IMR-90 (cell line): ENCODE measurements at regions not wholly inside any gene's neighbourhood (a gene's known extent, or its start where the extent isn't known, plus 50 kb on each side); places are given as distances from the start of the nearest gene placed in this dataset.

Source experiments
- ATAC-seq: fragments of 200-7000 bp; cut with Tn5 transposase; 2 replicates; pipeline ENCODE4 v1.9.1; 2020; ENCODE audit warnings: low read depth, mild to moderate bottlenecking, moderate library complexity
- BruUV-seq: library from RNA; stranded (reverse); fragments of 400-500 nt; replicated peaks from 2 replicates; lab custom pipeline; 2021; lab: Mats Ljungman, UMichigan
- CTCF ChIA-PET: fragments of 300-600 bp; formaldehyde crosslinking; extraction: SDS; loops from one replicate; lab custom pipeline; 2021; ENCODE audit warnings: antibody characterized with exemption; lab: Yijun Ruan, JAX
- POLR2A ChIA-PET: fragments of 300-600 bp; sonication (Branson Sonifier 250); formaldehyde crosslinking; loops from one replicate; lab custom pipeline; 2022; ENCODE audit warnings: antibody characterized with exemption; ENCODE audit not compliant: unreplicated experiment; lab: Charles Lee
- DNase-seq: peaks from one replicate; pipeline ENCODE4 v3.0.0; 2013
- H2AFZ ChIP-seq: replicated peaks from 2 replicates; pipeline ENCODE3; 2013; ENCODE audit warnings: low read length, mild to moderate bottlenecking; ENCODE audit not compliant: poor library complexity
- H2AK5ac ChIP-seq: 2 replicates; pipeline ENCODE4 v1.6.1; 2013; ENCODE audit warnings: low read depth, low read length, inconsistent platforms
- H2AK9ac ChIP-seq: replicated peaks from 2 replicates; pipeline ENCODE3; 2013; ENCODE audit warnings: mild to moderate bottlenecking, low read depth, low read length, moderate library complexity; ENCODE audit not compliant: poor library complexity
- H2BK120ac ChIP-seq: 2 replicates; pipeline ENCODE4 v1.6.1; 2013; ENCODE audit warnings: low read depth, low read length, inconsistent platforms
- H2BK15ac ChIP-seq: 3 replicates; pipeline ENCODE4 v1.6.1; 2013; ENCODE audit warnings: low read depth, low read length, inconsistent platforms
- H2BK20ac ChIP-seq: 2 replicates; pipeline ENCODE4 v1.6.1; 2013; ENCODE audit warnings: low read depth, mild to moderate bottlenecking, inconsistent platforms, low read length, moderate library complexity
- H2BK5ac ChIP-seq: 2 replicates; pipeline ENCODE4 v1.6.1; 2013; ENCODE audit warnings: mild to moderate bottlenecking, low read depth, low read length, inconsistent platforms; ENCODE audit not compliant: poor library complexity, severe bottlenecking
- H3K14ac ChIP-seq: replicated peaks from 2 replicates; pipeline ENCODE4 v1.6.1; 2013; ENCODE audit warnings: low read depth, low read length, inconsistent platforms
- H3K18ac ChIP-seq: 2 replicates; pipeline ENCODE4 v1.6.1; 2013; ENCODE audit warnings: low read depth, low read length, control low read depth
- H3K23ac ChIP-seq: 2 replicates; pipeline ENCODE4 v1.6.1; 2013; ENCODE audit warnings: low read depth, low read length, inconsistent platforms
- H3K27ac ChIP-seq: 2 replicates; pipeline ENCODE4 v1.5.1; 2013; ENCODE audit warnings: mild to moderate bottlenecking, control low read depth, low read length; ENCODE audit not compliant: insufficient read depth
- H3K27me3 ChIP-seq: 2 replicates; pipeline ENCODE4 v1.6.1; 2013; ENCODE audit warnings: low read length; ENCODE audit not compliant: control insufficient read depth, insufficient read depth
- H3K36me3 ChIP-seq: 2 replicates; pipeline ENCODE4 v1.6.1; 2013; ENCODE audit warnings: low read length, mixed read lengths; ENCODE audit not compliant: control insufficient read depth, insufficient read depth
- H3K4ac ChIP-seq: 2 replicates; pipeline ENCODE4 v1.6.1; 2013; ENCODE audit warnings: low read depth, low read length, inconsistent platforms
- H3K4me1 ChIP-seq: 2 replicates; pipeline ENCODE4 v1.6.1; 2013; ENCODE audit warnings: low read length, mixed read lengths; ENCODE audit not compliant: control insufficient read depth, insufficient read depth
- H3K4me2 ChIP-seq: 2 replicates; pipeline ENCODE4 v1.6.1; 2013; ENCODE audit warnings: low read depth, mild to moderate bottlenecking, control low read depth, low read length, moderate library complexity
- H3K4me3 ChIP-seq: 2 replicates; pipeline ENCODE4 v1.5.1; 2013; ENCODE audit warnings: low read depth, mild to moderate bottlenecking, control low read depth, low read length, moderate library complexity; ENCODE audit not compliant: insufficient read depth
- H3K56ac ChIP-seq: 2 replicates; pipeline ENCODE4 v1.6.1; 2013; ENCODE audit warnings: low read length, inconsistent platforms; ENCODE audit not compliant: insufficient read depth; ENCODE audit errors: extremely low read depth
- H3K79me1 ChIP-seq, 2 experiments: 2 replicates each; pipeline ENCODE4 v1.6.1; 2013; ENCODE audit warnings: low read length in 2 of 2, inconsistent platforms in 1 of 2, low read depth in 1 of 2
- H3K9ac ChIP-seq: 2 replicates; pipeline ENCODE4 v1.6.1; 2013; ENCODE audit warnings: low read depth, low read length, control low read depth
- H3K9me1 ChIP-seq: 2 replicates; pipeline ENCODE4 v1.6.1; 2013; ENCODE audit warnings: low read length, inconsistent platforms; ENCODE audit not compliant: insufficient read depth
- H3K9me3 ChIP-seq: 2 replicates; pipeline ENCODE4 v1.6.1; 2013; ENCODE audit warnings: low read length; ENCODE audit not compliant: control insufficient read depth, insufficient read depth
- H4K20me1 ChIP-seq: 2 replicates; pipeline ENCODE4 v1.6.1; 2013; ENCODE audit warnings: low read length, inconsistent platforms; ENCODE audit not compliant: insufficient read depth
- H4K5ac ChIP-seq: 2 replicates; pipeline ENCODE4 v1.6.1; 2013; ENCODE audit warnings: mild to moderate bottlenecking, low read depth, low read length, control low read depth
- H4K8ac ChIP-seq, 2 experiments: 2 replicates each; pipeline ENCODE4 v1.6.1; 2013; ENCODE audit warnings: low read depth in 2 of 2, low read length in 2 of 2, control low read depth in 1 of 2, inconsistent platforms in 1 of 2
- H4K91ac ChIP-seq: 2 replicates; pipeline ENCODE4 v1.6.1; 2013; ENCODE audit warnings: low read depth, low read length, inconsistent platforms; ENCODE audit not compliant: insufficient read depth
- BHLHE40 ChIP-seq: fragments of 150-350 bp; IDR thresholded peaks from 2 replicates; pipeline ENCODE4 v1.6.1; 2016; ENCODE audit warnings: mild to moderate bottlenecking, low read depth, low read length
- CEBPB ChIP-seq: IDR thresholded peaks from 2 replicates; pipeline ENCODE4 v1.6.1; 2012; ENCODE audit warnings: low read depth, low read length, improper control_type of control experiment
- ELK1 ChIP-seq: fragments of 150-350 bp; IDR thresholded peaks from 2 replicates; pipeline ENCODE4 v1.6.1; 2016; ENCODE audit warnings: low read depth, mild to moderate bottlenecking, low read length, moderate library complexity, borderline replicate concordance
- FOS ChIP-seq: fragments of 150-350 bp; IDR thresholded peaks from 2 replicates; pipeline ENCODE4 v1.6.1; 2016; ENCODE audit warnings: low read depth, low read length
- NFE2L2 ChIP-seq: fragments of 150-350 bp; IDR thresholded peaks from 2 replicates; pipeline ENCODE4 v1.6.1; 2016; ENCODE audit warnings: low read depth, mild to moderate bottlenecking, low read length
- RAD21 ChIP-seq: IDR thresholded peaks from 2 replicates; pipeline ENCODE4 v1.6.1; 2012; ENCODE audit warnings: low read length, improper control_type of control experiment
- RFX5 ChIP-seq: IDR thresholded peaks from 2 replicates; pipeline ENCODE4 v1.8.0; 2012; ENCODE audit warnings: low read depth, mild to moderate bottlenecking, low read length, moderate library complexity
- USF2 ChIP-seq: fragments of 150-350 bp; IDR thresholded peaks from 2 replicates; pipeline ENCODE4 v1.6.1; 2017; ENCODE audit warnings: mild to moderate bottlenecking, antibody characterized with exemption, low read length, low read depth
- WGBS, 2 experiments: methylation state at CpG; one replicate each; pipeline versions ENCODE4 v1.1.5 to v1.1.7; 2013; ENCODE audit warnings: missing lambda C conversion rate in 2 of 2; ENCODE audit not compliant: insufficient read length in 1 of 2; ENCODE audit errors: extremely low coverage in 2 of 2; 5-methylcytosine and 5-hydroxymethylcytosine counted together
- dilution Hi-C: fragments of 300-500 bp; cut with HindIII; formaldehyde crosslinking; loops from one replicate; pipeline ENCODE4 v1.14.3; 2018; ENCODE audit warnings: low sequenced_read_pairs; ENCODE audit not compliant: unreplicated experiment
- in situ Hi-C: fragments of 300-500 bp; cut with MboI; formaldehyde crosslinking; loops from 3 replicates; pipeline ENCODE4 v1.14.3; 2019; ENCODE audit warnings: low sequenced_read_pairs, inconsistent platforms, mixed read lengths
- intact Hi-C: fragments of 100-400 bp; cut with micrococcal nuclease; formaldehyde crosslinking; loops from 2 replicates; pipeline ENCODE4 v1.10.0; 2022

DNA sequence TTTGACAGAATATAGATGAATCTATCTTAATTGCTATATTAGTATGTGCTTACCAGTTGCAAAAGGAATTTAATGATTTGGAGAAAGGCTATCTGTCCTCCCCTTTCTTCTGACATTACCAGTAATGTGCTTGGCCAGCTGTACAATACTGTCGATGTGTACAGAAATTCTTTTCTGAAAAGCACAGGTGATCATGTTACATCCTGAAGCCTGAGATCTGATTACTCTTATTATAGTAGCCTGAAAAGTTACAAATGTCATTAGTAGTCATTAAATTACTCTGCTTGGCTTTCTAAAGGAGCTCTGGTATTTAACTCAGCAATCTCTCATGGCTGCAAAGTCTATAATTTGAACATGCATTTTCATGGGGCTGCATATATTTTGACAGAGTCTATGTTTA is 209.8 kb downstream of the PTPRC start:
- in situ Hi-C loops (no loop called here), dilution Hi-C loops (no loop called here), intact Hi-C loops (no loop called here)
- Histone ChIP-seq H3K27me3 (no peaks in the 10 kb centered on the region), H3K9ac (no peak overlapping the region), H4K5ac (no peak overlapping the region), H3K4ac (no peak overlapping the region), H2BK15ac (no peak overlapping the region), H3K36me3 (peaks cover 18% of the 10 kb centered on the region), H4K8ac (no peak overlapping the region), H3K4me3 (no peak overlapping the region), H4K91ac (no peak overlapping the region), H2BK20ac (no peak overlapping the region), H3K23ac (no peak overlapping the region), H2AFZ (no peak overlapping the region), H3K4me2 (no peak overlapping the region), H3K79me1 (peaks cover 3 to 21% of the 10 kb centered on the region in 2 experiments; a peak in 3 of 4 replicates), H3K18ac (no peak overlapping the region), H3K14ac (no peak overlapping the region), H3K9me1 (peaks cover 3% of the 10 kb centered on the region; the same call in 1 of the 2 replicates), H2AK5ac (no peak overlapping the region), H3K9me3 (no peaks in the 10 kb centered on the region), H2AK9ac (no peak overlapping the region), H4K20me1 (no peaks in the 10 kb centered on the region), H2BK5ac (no peak overlapping the region), H2BK120ac (no peak overlapping the region), H3K56ac (no peak overlapping the region), H3K27ac (no peak overlapping the region), H3K4me1 (no peaks in the 10 kb centered on the region; the same call in 1 of the 2 replicates)
- DNase-seq (no peak), ATAC-seq (no peak)
- no peak for TF ChIP-seq NFE2L2
- no peak for TF ChIP-seq RAD21
- no peak for TF ChIP-seq FOS
- TF ChIP-seq CEBPB: no peak
- no peak for TF ChIP-seq BHLHE40
- no peak for TF ChIP-seq USF2
- no peak for TF ChIP-seq ELK1
- TF ChIP-seq RFX5: no peak
- ChIA-PET CTCF (no interaction called here), POLR2A (no interaction called here)
- no CpG with 5 or more reads among the region's 1 CpG for WGBS, 2 experiments
- BruUV-seq: no TSS peak
